ENCODE measurements at regions not wholly inside any gene's neighbourhood (a gene's known extent, or its start where the extent isn't known, plus 50 kb on each side); places are given as distances from the start of the nearest gene placed in this dataset.

GRCh38 chr14:31921721-31922120 lies 155.4 kb upstream of the ARHGAP5 start:
- TF ChIP-seq CTCF (IDR thresholded peaks at IDR 0.05) (no peak), POLR2AphosphoS5 (IDR thresholded peaks at IDR 0.05) (no peak)
